HG02981 (cell line): ENCODE measurements at regions not wholly inside any gene's neighbourhood (a gene's known extent, or its start where the extent isn't known, plus 50 kb on each side); places are given as distances from the start of the nearest gene placed in this dataset.

ENCODE experiments used
- ATAC-seq: cut with Tn5 transposase; IDR thresholded peaks from one replicate; pipeline ENCODE4 v1.9.1; 2021; ENCODE audit warnings: mild to moderate bottlenecking, moderate library complexity; ENCODE audit not compliant: unreplicated experiment

DNA sequence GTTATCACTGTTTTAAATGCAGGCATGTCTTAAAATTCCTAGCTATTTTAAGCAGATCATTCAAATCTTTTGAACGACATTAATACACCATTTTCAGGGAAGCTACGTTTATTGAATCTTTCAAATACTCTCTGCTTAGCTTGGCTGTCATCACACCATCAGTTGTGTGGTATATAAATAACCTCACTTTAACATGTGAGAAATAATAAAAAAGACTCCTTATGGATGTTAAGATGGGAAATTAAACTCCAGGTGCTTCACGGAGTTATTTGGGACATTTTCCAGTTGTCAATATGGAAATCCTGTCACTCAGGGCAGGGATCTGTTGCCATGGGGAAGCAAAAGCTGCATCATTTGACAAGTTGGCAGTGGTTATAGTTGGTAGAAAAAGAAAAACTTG, 649.2 kb upstream of the CDH2 start:
- no peak for ATAC-seq

DNA sequence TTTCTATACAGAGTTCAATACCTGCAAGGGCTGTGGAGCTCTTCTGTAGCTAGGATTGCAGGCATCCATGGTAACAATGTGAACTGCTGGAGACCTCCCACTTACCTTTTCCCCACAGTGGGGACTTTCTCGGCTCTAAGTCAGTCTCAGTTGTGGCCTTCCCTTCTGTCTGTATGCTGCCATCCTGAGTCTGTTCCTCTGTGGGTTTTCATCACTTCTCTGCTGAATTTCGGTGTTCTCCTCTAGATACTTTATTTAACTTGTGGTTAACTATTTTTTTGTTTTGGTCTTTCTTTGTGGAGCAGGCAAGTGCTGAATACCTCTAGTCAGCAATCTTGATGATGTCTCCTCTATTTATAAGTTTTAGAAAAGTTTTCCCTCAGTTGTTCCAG, 647.2 kb upstream of the CDH2 start:
- no peak for ATAC-seq

DNA sequence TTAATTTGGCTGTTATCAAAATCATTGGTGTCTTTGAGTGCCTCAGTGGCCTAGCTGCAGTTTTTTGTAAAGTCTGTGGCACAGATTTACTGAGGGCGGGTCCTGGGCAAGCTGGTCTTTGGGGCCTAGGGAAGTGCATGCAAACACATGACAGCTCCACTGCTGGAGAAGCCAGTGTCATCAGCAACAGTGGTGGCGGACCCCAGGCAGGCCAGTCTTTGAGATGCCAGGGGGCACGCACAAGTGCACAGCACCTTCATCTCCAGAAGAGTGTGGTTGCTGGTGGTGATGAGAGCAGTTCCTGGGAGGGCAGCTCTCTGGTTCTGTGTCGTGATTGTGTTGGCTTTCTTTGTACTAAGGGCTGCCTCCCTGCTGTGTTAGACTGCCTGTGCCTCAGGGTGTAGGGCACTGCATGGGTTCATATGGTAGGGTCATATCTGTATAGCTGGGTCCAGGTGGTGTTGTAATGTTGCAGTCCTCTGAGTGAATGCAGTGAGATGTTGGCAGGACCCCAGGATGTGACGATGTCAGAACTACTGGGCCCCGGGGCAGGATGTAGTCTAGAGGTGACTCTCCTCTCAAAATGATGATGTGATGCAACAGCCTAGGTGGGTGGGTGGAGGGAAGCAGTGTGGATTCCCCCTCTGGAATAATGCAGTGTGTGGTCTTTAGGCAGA, 646.7 kb upstream of the CDH2 start:
- ATAC-seq, result no peak

DNA sequence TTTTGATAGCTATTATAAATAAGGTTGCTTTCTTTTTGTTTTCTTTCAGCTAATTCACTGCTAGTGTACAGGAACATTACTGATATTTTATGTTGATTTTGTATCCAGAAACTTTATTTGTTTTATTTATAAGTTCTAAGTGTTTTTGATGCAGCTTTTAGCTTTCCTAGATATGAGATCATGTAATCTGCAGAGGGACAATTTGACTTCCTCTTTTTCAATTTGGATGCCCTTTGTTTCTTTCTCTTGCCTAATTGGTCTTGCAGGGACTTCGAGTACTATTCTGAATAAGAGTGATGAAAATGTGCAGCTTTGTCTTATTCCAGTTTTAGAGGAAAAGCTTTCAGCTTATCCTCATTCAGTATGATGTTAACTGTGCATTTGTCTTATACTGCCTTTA, 643.4 kb upstream of the CDH2 start:
- no peak for ATAC-seq

DNA sequence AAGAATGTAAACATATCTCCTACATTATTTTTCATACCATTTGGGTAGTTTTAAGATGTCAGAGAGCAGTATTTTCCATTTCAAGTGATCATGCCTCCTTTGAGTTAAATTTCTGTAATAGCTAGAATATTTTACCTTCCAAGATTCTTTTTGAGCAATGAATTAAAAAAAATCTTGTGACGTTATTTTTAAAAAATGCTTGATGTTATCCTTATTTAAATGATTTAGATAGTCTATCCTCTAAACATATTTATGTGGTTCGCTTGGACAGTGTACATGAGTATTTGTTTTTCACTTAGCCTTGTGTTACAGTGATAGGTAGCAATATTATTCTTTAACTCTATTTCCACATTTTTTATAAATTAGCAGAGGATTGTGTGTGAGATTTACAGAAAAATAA, 639.2 kb upstream of the CDH2 start:
- ATAC-seq, result no peak

DNA sequence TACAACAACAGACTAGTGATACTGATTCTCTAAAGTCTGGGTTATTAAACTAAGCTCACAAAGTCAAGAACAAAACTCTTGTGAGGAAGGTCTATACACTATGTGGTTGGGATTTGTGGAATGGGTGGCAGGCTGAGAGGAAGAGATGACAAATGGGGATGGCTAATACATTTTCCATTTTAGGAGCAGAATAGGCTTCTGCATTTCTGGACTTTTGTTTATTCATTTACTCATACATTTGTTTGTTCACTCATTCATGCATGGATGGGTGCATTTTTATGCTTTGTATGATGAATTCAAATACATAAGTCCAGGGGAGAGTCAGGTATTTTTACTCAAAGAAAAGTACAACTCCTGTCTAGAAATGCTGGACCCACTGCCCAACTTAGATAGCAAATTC, 637.4 kb upstream of the CDH2 start:
- no peak for ATAC-seq

DNA sequence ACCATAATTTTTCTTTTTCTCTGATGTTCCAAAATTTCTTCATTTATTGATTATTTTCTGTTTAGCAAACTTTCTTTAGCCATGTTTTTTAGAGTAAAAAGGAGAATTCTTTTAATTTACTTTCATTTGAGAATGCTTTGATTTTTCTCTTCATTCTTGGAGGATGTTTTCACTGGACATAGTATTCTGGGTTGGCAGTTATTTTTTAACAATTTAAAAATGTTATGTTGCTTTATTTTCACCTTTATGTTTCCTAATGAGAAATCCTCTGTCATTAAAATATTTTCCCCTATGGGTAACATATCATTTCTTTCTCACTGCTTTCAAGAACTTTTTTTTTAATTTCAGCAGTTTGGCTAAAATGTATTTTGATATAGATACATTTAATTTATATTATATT, 631.4 kb upstream of the CDH2 start:
- no peak for ATAC-seq

DNA sequence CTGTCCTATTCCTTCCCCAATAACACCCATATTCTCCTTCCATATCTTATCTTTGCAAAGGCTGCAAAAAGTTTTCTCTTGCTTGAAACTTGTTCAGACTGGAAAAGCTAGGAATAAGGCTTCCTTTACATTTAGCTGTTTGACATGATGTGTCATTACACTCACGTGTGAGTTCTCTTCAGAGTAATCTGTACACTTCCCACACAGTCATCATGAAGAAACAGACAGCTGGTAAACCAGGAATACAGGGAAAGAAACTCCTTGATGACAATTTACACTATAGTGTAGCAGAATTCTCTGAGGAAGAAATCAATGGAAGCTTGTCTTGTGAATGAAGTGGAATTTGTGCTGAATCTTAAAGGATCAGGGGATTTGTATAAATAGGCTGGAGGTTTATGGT, 628.6 kb upstream of the CDH2 start:
- ATAC-seq, result no peak

DNA sequence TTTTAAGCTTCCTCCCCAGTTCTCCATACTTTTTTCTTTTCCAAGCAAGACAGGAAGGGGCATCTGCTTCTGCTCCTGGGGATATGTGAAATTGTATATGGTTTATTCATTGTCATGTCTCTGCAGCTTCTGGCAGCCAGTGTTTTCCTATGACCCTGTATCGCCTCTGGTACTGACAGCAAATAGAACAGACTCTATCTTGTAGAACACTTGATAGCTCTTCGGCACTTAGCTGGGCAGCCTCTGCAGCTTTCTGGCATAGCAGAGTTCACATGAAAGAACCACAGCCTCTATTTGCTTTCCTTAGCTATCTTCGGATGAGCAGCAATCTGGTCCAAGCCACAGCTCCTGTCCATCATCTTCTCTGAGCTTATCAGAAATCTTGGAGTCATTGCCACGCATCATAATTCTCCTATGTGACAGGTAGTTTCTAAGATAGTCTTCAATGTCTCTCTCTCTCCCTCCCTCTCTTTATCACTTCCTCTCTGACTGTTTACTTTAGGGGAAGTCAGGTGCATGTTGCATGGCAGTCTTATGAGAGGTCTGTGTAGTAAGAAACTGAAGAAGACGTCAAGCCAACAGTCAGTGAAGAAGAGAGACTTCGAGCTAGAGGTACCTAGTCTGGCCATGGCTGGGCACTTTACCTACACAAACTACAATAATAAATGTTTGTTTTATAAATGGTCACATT, 627.7 kb upstream of the CDH2 start:
- no peak for ATAC-seq

DNA sequence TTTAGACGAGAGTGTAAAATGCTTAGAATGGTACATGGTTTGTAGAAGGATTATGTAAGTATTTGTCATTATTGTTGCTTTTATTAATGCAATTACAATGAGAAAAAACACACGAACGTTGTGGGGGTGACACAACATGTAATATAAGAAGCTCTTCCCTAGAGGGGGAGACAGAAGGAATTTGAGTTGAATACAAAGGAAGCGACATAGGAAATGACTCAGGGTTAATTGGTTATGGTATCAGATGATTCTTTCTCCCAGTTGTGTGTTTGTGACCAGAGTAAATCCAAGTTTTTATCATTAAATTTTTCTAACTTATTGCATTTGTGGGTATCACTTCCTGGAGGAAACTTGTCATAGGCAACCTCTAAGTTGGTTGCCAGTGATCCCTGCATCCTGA, 625.6 kb upstream of the CDH2 start:
- ATAC-seq, result no peak

DNA sequence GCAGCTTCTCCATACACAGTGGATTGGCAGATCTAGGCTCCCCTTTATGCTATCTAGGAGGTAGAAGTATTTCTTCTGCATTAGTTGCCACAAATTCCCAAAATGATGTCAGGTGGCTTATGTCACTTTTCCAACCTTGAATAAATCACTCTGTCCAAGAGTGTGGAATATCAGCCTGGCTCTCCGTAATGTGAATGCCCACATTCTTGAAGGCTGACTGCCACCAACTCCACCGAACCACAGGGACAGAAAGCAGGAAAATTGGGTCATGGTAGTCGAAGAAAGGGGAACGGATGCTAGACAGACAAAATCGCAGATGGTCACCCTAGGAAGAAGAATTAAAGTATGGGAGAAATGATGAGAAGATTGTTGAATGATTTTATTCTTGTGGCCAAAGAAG, 624.9 kb upstream of the CDH2 start:
- no peak for ATAC-seq

DNA sequence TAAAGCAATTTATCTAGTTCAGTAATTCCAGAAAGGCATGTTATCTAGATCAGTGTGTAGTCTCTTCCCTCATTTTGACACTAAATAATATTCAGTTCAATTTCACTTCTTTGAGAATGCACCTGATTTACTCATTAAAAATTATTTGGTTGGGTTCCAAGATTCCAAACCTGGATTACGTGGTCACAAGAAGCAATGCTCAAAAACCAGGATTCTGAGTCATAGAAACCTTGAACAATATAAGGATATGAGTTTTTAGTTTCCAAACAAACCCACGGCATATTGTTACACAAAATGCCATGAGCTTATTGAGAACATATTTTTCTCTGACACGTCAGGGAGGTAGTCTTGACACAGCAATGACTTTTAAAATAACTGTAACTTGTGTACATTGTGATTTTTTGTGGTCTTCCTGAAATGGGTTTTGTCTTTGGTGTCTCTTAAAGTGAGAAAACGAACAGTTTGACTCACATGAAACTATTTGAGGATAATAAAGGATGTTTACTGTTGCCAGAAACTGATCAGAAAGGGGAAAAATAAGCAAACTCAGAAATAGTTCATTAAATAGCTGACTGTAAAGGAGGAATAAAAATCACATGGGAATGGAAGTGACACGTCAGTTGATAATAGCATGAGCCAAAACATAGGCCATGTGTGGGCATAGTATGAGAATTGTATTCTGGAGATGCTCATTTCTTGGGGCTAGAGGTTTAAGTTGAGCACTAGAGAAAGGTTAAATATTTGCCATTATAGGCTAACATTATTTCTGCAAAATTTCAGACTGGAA, 617.7 kb upstream of the CDH2 start:
- ATAC-seq, result no peak

DNA sequence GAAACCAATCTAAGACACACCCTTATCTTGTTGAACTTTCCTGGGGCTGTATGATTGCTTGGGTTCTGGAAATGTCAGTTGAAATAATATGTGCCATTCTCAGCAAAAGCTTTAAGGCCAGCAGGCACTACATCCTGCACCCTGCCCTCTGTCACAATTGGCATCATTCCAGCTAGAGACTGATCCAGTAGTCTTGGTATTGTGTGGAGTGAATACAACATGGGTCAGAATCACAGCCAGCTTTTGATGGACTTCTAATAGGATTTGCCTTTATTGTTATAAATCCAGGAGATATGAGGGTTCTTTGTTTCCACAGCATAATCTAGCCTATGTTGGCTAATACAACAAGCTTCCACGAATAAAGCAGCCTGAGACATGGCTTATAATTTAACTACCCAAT, 617.0 kb upstream of the CDH2 start:
- ATAC-seq, result no peak

DNA sequence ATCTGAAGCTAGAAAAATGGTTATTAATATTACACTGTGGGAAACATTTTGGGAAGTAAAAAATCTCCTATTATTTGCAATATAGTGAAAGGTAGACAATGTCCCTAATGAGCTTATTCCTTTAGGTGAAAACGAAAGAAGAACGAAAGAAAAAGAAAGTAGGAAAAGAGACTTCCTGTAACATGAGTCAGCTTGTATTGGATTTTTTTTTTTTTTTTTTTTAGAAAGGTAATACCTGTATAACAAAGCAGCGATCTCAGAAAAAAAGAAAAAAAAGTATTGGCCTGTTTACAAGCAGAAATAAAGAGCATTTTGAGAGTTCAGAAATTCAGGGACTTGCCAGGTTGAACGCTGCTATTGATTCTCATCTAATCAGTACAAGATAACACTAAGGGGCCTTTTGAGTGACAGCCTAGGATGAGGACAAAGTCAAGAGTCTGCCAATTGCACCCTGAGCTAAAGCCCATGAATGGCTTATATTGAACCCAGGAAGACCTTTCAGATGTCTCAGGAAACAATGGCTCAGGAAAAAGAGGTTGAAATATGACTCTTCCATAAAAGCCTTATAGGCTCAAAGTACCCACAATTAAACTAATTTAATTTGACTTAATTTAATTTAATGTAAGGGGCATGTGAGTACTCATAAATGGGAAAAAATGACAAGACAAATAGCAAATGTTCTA, 615.6 kb upstream of the CDH2 start:
- no peak for ATAC-seq

DNA sequence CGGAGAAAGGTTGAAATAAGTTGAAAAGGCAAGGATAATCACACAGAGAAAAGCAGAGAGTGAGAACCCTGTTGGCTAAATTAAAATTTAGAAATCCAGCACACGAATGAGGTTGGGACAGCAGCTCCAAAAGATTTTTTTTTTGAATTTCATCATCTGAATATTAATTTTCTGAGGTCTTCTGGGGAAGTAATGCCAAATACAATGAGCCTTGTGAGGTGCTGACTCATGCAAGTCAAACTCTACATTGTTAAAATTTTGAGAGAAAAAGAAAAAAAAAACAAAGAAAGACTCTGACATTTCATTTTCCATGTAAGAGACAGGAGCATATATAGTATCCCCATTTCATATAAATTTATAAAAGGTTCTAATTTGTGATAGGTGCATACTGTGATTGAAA, 614.2 kb upstream of the CDH2 start:
- ATAC-seq, result no peak

DNA sequence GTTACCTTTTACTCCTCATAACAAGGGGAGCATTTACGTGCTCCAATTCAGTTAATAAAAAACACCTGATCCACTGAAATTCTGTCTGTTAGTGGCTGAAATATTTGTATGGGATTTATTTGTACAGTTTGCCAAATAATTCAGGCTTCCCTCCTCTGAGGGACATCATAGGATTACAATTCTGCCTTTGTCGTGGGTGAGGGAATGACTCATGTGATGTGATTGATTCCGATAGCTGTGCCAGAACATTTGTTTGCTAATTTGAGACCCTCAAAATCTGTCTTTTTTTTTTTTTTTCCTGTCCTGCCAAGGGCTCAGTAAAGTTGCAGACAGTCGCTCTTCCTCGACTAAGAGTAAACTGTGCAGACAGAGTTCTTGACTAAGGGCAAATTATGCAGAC, 612.6 kb upstream of the CDH2 start:
- no peak for ATAC-seq

DNA sequence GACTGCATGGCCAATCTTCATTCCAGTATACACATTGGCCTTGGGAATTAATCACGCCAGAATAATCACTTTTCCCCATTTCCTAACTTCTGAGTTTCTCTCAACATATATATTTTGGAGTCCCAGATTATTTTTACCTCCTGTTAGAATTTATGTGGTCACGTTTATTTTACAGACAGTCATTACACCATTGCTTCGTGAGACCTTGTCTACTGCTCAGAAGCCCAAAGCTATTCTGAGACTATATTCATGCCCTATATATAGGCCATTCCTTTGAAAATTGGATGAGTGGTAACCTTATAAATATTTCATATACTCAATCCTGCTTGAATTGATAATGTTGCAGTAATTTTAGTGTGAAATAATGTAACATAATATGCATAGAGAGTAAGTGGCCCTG, 610.0 kb upstream of the CDH2 start:
- ATAC-seq, result no peak

DNA sequence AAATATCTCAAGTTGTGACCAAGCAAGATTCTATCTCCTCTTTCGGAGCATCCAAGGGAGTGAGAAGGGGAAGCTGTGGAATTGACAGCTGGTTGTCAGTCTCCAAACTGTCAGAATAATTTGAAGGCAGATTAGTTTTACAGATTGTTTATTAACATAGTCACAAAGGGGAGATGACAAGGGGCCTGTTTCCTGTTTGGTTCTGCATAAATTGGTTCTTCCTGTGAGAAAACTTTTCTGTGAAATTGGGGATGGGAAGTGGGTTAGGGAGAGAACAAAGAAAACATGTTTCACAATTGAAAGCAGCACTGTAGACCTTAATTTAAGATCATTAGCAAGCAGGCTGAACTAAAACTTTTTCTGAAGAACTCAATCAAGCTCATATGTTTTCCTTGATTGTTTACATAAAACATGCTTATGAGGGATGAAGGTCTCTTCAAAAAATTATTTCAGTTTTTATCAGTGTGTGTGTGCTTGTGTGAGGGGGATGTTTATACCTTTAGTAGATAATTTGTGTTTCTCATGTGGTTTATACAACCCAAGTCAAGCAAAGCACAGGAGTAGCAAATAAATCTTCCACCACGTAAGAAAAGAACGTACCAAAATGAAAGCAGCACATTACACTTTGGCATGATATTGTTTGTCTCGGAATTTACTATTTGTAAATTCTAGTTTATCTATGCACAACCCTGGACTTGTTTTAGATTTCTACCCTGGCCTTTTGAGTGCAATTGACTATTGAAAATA, 604.9 kb upstream of the CDH2 start:
- ATAC-seq, result no peak

DNA sequence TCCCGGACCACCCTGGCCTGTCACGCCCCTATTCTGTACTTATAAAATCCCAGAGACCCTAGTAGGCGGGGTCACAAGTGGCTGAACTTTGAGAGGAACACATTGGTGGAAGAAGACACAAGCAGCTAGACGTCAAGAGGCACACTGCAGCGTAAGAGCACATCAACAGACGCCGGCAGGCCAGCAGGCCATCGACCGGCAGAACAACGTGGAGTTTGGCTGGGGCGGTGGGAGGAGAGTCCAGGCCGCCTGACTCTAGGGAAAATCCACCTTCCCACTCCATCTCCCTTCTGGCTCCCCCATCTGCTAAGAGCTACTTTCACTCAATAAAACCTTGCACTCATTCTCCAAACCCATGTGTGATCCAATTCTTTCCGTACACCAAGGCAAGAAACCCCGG, 601.8 kb upstream of the CDH2 start:
- ATAC-seq, result no peak

DNA sequence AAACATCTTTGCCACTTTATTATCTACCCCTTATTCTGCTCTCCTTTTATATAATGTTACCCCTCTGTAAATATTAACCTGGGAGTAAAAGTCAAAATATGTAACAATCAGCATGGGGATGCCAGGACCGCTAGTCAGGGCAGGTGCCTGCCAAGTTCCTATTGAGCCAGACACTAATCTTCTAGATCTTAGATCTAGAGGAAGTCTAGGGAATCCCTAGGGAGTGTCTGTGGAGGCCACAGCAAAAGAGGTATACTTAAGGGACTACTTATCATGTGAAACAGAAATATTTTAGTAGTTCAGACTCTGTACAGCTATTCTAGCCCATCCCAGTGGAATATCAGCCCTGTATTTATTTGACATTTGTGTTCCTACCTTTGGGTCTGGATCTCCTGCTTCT, 600.8 kb upstream of the CDH2 start:
- ATAC-seq, result no peak

DNA sequence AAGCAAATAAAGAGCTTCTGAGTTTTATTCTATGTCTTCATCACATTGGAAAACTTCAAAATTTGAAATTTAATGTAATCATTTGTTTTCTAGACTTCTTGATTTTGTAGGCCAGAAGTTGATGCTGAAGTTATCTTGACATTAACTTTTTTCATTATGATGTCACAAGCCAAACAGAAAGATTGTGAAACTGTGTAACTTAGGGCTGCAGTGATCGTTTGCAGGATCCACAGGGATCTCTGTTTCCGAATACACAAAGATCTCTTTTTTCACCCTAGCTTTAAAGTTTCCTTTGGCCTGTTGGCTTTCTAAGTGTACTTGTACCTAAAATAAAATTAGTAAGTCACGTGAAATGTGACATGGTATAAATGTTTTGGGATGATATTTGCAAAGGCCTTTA, 594.9 kb upstream of the CDH2 start:
- no peak for ATAC-seq
